ENCODE measurements at regions not wholly inside any gene's neighbourhood (a gene's known extent, or its start where the extent isn't known, plus 50 kb on each side); places are given as distances from the start of the nearest gene placed in this dataset.
A peak's percentile ranks its signal among the peaks of the same experiment; 100 is the strongest.

DNA sequence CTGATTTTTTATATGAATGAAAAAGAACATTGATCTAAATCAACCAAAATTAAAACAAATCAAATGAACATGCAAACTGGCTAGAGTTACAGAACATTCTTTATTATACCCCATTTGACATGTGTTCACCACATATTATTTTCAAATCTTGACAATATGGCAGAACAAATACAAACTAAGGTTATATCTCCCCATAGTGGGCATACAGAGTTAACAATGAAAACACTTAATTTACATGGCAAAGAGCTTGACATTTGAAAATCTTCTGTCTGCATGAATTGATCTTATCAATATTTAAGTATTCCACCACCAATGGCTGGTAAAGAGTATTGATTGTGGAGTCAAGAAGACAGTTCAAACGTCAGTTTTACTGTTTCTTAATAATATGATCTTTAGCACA lies 197.9 kb upstream of the ANO3 start:
- no peak overlapping the region for H3K27ac ChIP-seq (replicated peaks in 1 of 4)
- no peaks in the 10 kb centered on the region for H3K9me3 ChIP-seq
- no peaks in the 10 kb centered on the region for H3K4me1 ChIP-seq
- no peak for TF ChIP-seq POLR2A (IDR thresholded peaks at IDR 0.05; ENCODE audit: low read depth)
- TF ChIP-seq, protein P1, sequence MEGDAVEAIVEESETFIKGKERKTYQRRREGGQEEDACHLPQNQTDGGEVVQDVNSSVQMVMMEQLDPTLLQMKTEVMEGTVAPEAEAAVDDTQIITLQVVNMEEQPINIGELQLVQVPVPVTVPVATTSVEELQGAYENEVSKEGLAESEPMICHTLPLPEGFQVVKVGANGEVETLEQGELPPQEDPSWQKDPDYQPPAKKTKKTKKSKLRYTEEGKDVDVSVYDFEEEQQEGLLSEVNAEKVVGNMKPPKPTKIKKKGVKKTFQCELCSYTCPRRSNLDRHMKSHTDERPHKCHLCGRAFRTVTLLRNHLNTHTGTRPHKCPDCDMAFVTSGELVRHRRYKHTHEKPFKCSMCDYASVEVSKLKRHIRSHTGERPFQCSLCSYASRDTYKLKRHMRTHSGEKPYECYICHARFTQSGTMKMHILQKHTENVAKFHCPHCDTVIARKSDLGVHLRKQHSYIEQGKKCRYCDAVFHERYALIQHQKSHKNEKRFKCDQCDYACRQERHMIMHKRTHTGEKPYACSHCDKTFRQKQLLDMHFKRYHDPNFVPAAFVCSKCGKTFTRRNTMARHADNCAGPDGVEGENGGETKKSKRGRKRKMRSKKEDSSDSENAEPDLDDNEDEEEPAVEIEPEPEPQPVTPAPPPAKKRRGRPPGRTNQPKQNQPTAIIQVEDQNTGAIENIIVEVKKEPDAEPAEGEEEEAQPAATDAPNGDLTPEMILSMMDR (IDR thresholded peaks at IDR 0.05), result no peak
- TF ChIP-seq EP300 (IDR thresholded peaks at IDR 0.05), result no peak
- no peak for TF ChIP-seq POLR2AphosphoS5 (IDR thresholded peaks at IDR 0.05)
- intact Hi-C loops (cut with DNase I), result no loop called here
- no peak for DNase-seq (ENCODE audit: extremely low spot score)
- 87% methylated on average over 1 of the region's 1 CpG for WGBS
- no peak overlapping the region for H3K4me3 ChIP-seq
- no peaks in the 10 kb centered on the region for H3K36me3 ChIP-seq
- no peaks in the 10 kb centered on the region for H3K27me3 ChIP-seq

DNA sequence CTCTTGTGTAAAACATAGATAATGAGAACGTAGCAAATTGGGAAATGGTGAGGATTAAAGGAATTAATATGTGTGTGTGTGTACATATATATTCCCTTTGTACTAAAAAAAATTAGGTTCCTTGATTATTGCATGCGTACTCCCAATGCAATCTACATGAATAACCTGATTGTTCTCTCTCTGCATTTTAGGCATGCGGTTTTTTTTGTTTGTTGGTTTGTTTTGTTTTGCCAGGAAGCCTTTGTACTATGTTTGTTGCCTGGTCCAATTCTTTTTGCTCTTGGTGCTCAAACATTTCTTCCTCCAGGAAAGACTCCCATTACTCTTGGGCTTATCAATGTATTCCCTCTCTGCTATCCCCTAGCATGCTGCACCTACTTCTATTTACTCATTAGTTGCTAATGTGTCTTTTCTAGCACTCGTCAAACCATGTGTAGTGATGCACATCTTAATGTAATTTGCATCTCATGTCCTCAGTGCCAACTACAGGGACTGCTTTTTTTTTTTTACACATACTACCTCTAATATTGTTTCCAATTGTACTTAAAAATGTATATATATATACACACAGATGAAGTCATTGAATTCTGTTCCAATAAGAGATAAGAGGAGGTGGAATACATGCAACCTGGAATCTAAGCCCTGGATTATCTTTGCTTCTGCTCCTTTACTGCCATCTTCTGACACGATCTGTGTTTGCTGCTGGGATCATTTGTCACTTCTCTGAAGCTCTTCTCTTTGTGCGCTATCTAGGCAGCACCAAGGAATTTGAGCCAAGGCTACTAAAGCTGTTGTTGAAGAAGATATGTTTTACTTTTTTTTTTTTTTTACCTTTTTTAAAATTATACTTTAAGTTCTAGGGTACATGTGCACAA lies 197.2 kb upstream of the ANO3 start:
- Histone ChIP-seq H3K27me3 (no peaks in the 10 kb centered on the region), H3K4me3 (no peak overlapping the region), H3K4me1 (no peaks in the 10 kb centered on the region), H3K9me3 (no peaks in the 10 kb centered on the region), H3K27ac (replicated peaks in 1 of 4) (no peak overlapping the region), H3K36me3 (no peaks in the 10 kb centered on the region)
- intact Hi-C loops (cut with DNase I), result no loop called here
- TF ChIP-seq EP300 (IDR thresholded peaks at IDR 0.05), result no peak
- TF ChIP-seq, protein P1 (IDR thresholded peaks at IDR 0.05), result peak; percentile 10 to 38 (median 21)
- WGBS, result 71% methylated on average over 6 of the region's 6 CpGs
- DNase-seq (ENCODE audit: extremely low spot score), result no peak

DNA sequence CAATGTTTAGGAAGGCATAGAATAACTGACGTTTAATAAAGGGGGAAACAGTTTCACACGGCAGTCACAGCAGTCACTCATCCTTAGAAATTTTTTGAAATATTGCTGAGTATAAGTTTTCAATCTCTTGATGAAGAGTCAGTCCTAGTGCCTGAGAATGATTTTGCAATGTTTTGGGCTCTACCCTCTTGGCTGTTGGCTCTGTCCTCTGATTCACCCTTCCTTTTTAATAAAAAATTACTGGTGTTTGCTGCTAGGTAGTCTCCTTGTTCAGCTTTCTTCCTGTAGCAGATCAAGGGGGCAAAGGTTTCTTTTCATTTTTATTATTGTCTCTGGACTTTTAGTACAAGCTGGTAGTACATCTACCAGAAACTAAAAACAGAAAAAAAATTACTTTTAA lies 194.3 kb upstream of the ANO3 start:
- H3K4me1 ChIP-seq, result no peaks in the 10 kb centered on the region
- intact Hi-C loops (cut with DNase I), result no loop called here
- no peak for DNase-seq (ENCODE audit: extremely low spot score)
- H3K4me3 ChIP-seq, result no peak overlapping the region
- H3K27ac ChIP-seq (replicated peaks in 1 of 4), result no peak overlapping the region
- WGBS, result 89% methylated on average over 2 of the region's 2 CpGs
- H3K27me3 ChIP-seq, result no peaks in the 10 kb centered on the region
- H3K36me3 ChIP-seq, result no peaks in the 10 kb centered on the region
- no peaks in the 10 kb centered on the region for H3K9me3 ChIP-seq
- no peak for TF ChIP-seq POLR2A (IDR thresholded peaks at IDR 0.05; ENCODE audit: low read depth)
- TF ChIP-seq EP300 (IDR thresholded peaks at IDR 0.05), result no peak
- TF ChIP-seq, protein P1 (IDR thresholded peaks at IDR 0.05), result no peak
- TF ChIP-seq POLR2AphosphoS5 (IDR thresholded peaks at IDR 0.05), result no peak

DNA sequence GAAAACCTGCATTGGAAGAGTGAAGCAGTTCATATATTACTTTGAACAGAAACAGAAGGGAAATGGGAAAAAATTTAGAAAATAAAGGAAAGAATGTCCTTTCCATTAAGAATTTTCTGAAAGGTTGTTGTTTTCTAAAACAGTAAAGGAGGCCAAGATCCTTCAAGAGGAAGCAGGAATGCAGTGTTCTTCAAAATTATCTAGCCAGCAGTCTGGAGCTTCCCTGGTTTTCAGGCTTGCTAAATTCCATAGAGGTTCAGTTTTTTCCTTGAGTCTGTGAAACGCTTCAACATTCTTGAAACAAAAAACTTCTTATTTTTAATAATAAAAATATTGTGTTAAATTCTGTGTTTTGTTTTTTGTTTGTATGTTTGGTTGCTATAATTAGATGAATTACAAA lies 189.0 kb upstream of the ANO3 start:
- H3K27me3 ChIP-seq, result no peaks in the 10 kb centered on the region
- no peak overlapping the region for H3K27ac ChIP-seq (replicated peaks in 1 of 4)
- no peaks in the 10 kb centered on the region for H3K36me3 ChIP-seq
- H3K4me1 ChIP-seq, result peaks cover 0 to 10% (median 4%) of the 10 kb centered on the region in 4 donors
- intact Hi-C loops (cut with DNase I), result no loop called here
- DNase-seq (ENCODE audit: extremely low spot score), result no peak
- no peaks in the 10 kb centered on the region for H3K9me3 ChIP-seq
- no peak for TF ChIP-seq POLR2AphosphoS5 (IDR thresholded peaks at IDR 0.05)
- TF ChIP-seq, protein P1 (IDR thresholded peaks at IDR 0.05), result no peak
- no peak for TF ChIP-seq EP300 (IDR thresholded peaks at IDR 0.05)
- no peak for TF ChIP-seq POLR2A (IDR thresholded peaks at IDR 0.05; ENCODE audit: low read depth)
- 76% methylated on average over 1 of the region's 1 CpG for WGBS
- H3K4me3 ChIP-seq, result no peak overlapping the region
